Choroid plexus epithelial cell (primary cell): ENCODE measurements at regions not wholly inside any gene's neighbourhood (a gene's known extent, or its start where the extent isn't known, plus 50 kb on each side); places are given as distances from the start of the nearest gene placed in this dataset.

ENCODE experiments used
- DNase-seq: peaks from one replicate; pipeline ENCODE4 v3.0.0-alpha.2; 2010; ENCODE audit warnings: low read depth
- H3K4me3 ChIP-seq: 2 replicates; pipeline ENCODE4 v1.5.1; 2011; ENCODE audit warnings: low read depth, mild to moderate bottlenecking, control low read depth, low read length, moderate library complexity
- CTCF ChIP-seq: conservative IDR thresholded peaks from 2 replicates; pipeline ENCODE4 v1.5.1; 2011; ENCODE audit warnings: low read depth, mild to moderate bottlenecking, control low read depth, inconsistent platforms, low read length, moderate library complexity

- TF ChIP-seq CTCF = no peak
- no peak for DNase-seq
- no peak overlapping the region for H3K4me3 ChIP-seq
Measured at GRCh38 chr16:26275021-26275590, 583.3 kb downstream of the HS3ST4 start.

GRCh38 chr16:26276289-26276688 is 584.5 kb downstream of the HS3ST4 start:
- no peak overlapping the region for H3K4me3 ChIP-seq
- no peak for DNase-seq
- no peak for TF ChIP-seq CTCF

- TF ChIP-seq CTCF = no peak
- DNase-seq = no peak
- H3K4me3 ChIP-seq = no peak overlapping the region
Measured at GRCh38 chr16:26281381-26282110, 589.8 kb downstream of the HS3ST4 start.

- no peak for TF ChIP-seq CTCF
- DNase-seq = no peak
- no peak overlapping the region for H3K4me3 ChIP-seq
Measured at GRCh38 chr16:26295625-26296304, 604.0 kb downstream of the HS3ST4 start.

- no peak for DNase-seq
- no peak for TF ChIP-seq CTCF
- H3K4me3 ChIP-seq = no peak overlapping the region
Measured at GRCh38 chr16:26301516-26301915, 609.8 kb downstream of the HS3ST4 start.

- H3K4me3 ChIP-seq = no peak overlapping the region
- no peak for TF ChIP-seq CTCF
- no peak for DNase-seq
Measured at GRCh38 chr16:26316683-26317464, 625.1 kb downstream of the HS3ST4 start.
